GM19240 (cell line): ENCODE measurements at regions not wholly inside any gene's neighbourhood (a gene's known extent, or its start where the extent isn't known, plus 50 kb on each side); places are given as distances from the start of the nearest gene placed in this dataset.

ENCODE experiments used
- DNase-seq: peaks from one replicate; pipeline ENCODE4 v3.0.0; 2011; ENCODE audit warnings: low spot score; ENCODE audit not compliant: insufficient read length

DNA sequence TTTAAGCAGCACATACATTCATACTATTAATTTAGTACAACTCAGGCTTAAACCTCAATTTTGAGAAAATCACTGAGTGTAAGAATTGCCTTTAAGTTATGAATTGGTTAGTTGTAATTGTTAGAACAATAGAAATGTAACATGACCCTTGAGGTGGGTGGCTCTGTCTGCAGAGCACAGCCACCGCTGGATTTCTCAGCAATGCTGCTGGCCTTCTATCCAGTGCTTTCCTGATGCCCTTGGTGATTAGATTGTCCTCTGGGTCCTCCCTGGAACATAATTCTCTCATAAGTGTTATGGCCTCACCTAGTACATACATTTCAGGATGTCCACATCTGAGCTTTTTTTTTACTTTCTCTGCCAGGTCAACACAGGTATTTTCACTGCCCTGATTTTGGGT lies 213.2 kb downstream of the SLC7A11 start:
- DNase-seq: no peak

GRCh38 chr4:138021139-138021830 lies 220.9 kb downstream of the SLC7A11 start:
- DNase-seq: no peak

DNA sequence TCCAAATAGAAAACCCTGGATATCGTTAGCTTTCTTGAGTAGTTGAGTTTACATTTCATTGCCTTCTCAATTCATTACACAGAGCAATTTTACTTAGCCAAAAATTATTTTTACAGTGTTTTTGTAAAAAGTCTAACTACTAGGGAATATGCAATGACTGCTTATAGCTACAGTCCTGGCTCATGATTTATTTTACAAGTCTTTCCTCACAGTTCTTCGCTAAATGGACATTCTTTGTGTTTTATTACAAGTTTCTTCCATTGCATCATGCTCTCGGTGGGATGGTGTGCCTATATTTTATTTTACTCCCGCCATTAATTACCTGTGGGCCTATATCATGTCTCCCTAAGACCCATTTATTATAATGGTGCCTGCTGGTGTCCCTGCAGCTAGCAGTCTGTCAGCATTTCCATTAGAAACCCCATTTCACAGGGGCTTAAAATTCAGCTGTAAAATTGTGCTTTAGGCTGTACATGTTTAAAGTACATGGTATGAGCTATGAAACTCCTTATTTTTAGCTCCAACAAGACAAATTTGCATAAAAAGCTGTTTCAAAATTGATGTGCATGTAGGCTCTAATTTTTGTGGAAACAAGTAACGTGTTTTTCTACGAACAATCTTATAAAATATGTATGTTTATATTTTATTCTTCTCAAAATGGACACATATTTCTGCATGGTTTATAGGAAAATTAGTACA lies 227.4 kb downstream of the SLC7A11 start:
- DNase-seq: no peak

DNA sequence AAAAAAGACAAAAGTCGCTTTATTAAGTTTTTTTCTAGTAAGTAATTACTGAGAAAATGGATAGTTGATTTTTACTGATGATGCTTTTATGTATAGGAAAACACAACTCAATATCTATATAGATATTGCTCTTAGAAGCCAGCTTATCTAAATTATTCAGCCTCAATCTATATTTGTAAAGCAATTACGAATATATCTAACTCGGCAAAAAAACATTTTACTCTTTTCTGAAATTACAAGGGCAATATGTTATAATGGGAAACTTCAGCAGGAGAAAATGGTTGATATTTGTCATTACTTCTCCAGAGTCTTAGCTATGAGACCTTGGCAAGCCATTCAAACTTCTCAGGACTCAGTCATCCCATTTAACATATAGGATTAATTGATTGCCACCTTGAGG lies 228.5 kb downstream of the SLC7A11 start:
- DNase-seq: no peak

GRCh38 chr4:138010639-138011038 lies 231.5 kb downstream of the SLC7A11 start:
- no peak for DNase-seq

DNA sequence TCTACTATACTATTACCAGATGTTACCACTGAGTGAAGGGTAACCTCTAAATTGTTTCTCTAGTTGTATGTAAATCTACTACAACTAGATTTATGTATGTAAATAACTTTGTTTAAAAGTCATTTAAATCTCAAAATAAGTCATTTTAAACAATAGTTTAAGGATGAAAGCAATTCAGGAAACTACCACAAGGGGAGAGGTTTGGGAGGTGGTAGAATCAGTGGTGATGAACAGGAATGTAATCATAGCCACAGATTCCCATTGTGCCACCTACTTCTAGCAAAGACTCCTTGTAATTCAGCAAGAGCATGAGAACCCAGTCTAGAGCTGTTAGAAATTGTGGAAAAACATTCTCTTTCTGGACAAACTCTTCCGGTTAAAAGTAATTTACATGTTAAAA lies 234.6 kb downstream of the SLC7A11 start:
- no peak for DNase-seq

DNA sequence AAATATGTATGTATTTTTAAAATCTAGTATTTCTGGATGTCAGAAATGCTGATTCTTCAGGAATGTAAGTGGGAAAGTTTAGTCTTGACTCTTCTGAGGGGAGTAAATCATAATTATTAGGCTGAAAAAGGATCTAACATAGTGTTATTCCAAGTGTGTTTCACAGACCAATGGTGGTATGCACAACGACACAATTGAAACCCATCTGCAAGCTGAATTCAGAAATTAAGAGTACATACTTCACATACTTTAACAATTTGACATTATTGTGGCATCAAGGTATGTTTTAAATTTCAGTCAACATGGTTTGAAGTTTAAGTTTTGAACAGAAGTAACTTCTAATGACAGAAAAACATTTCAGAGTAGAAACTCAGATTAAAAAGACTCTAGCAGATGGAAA lies 236.7 kb downstream of the SLC7A11 start:
- DNase-seq: no peak

- no peak for DNase-seq
Measured at GRCh38 chr4:138003248-138003647, 238.9 kb downstream of the SLC7A11 start.

GRCh38 chr4:137998666-137999429 lies 243.3 kb downstream of the SLC7A11 start:
- DNase-seq: no peak

DNA sequence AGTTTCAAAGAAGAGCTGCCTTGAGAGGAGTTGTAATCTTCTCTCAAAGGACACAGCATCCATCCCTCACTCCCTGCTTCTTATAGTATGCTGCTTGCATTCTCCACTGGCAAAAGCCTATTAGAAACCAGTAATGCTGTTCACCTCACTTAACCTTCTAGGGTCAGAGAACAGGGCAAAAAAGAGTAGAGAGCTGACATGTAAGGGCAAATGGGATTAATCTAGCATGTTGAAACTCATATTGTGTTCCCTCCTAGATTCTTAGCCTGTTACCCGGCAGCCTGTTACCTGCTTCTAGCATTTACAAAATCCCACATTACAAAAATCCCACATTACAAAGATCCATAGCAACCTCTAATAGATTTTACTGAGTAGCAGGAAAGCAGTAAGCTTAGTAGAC lies 244.7 kb downstream of the SLC7A11 start:
- DNase-seq: no peak

- no peak for DNase-seq
Measured at GRCh38 chr4:137994853-137995252, 247.3 kb downstream of the SLC7A11 start.

DNA sequence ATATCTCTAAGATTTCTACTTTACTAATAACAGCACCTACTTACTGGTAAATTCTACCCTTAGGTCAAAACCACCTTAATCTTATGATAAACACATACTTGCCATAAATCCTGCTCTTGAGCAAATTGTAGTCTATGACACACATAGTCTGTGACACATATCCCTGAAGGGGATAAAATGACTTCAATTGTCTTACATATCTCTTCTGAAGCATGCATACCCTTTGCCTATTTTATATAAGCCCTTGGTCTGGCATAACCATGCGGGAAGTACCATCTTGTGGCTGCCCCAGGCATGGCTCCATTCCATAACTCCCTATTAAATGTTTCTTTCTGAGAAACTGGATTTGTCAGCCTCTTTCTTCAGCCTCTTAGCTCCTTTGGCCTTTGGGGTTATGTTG lies 248.9 kb downstream of the SLC7A11 start:
- no peak for DNase-seq

GRCh38 chr4:137981277-137981676 lies 260.9 kb downstream of the SLC7A11 start:
- DNase-seq: no peak

- no peak for DNase-seq
Measured at GRCh38 chr4:137980641-137981040, 261.5 kb downstream of the SLC7A11 start.

DNA sequence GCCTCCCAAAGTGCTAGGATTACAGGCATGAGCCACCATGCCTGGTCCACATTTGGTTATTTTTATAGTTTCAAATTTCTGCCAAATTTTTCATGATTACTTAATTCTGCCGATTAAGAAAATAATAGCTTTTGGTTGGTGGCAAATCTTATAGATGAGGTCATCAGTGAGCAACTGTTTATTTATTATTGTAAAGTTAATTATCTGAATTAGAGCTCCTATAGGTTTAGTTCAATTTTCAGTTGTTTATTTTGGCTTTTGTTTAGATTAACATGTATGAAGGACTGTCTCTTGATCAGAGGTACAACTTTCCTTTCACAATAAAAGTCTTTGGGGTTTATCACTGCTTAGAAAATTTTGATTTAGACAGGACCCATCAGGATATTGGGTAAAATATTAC lies 262.2 kb downstream of the SLC7A11 start:
- no peak for DNase-seq

DNA sequence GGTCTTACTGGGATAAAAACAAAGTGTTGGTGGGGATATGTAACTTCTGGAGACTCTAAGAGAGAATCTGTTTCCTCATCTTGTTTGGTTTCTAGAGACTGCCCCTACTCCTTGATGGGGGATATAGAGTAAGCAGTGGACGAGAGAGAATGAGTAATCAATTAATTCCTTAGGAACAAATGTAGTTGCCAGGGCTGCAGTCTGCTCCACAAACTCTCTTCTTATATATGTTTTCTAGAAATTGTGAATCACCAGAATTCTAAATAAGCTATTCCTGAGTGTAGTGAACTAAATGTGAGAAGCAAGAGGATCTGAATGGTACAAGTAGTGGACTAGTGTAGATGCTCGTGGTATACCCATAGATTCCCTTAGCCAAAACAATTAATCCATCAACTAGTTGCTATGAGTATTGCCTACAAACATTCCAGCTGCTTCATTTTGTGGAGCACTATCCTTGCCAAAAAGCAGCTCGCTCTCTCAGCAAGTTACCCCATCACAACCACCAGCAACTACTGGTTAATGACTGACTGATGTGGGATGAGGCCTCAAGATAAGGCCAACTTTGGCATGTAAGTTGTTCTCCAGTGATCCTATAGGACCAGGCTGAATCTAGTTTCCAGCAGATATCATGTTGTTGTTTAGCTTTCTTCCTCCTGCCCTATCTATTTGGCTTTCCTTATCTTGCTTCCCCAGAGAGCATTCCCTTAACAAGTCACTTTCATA lies 273.0 kb downstream of the SLC7A11 start:
- no peak for DNase-seq

GRCh38 chr4:137967480-137968190 lies 274.5 kb downstream of the SLC7A11 start:
- no peak for DNase-seq

GRCh38 chr4:137966504-137966903 lies 275.6 kb downstream of the SLC7A11 start:
- no peak for DNase-seq

DNA sequence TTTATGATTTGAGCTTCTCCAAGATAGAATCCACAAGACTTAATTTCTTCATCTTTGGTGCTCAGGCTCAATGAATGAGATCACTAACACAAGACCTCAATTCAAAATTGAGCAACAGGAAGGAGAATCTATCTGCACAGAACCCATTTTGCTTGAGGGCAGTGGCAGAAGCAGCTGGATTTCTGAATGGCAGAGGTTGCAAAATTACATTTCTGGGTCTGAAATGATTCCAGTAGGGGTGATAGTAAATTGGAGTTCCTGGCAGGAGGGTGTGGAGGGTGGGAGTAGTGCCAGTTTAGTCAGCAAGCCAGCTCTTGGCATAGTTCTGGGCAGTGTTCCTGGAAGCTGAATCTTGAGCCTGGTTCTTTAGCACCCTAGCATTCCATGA lies 281.1 kb downstream of the SLC7A11 start:
- DNase-seq: no peak

DNA sequence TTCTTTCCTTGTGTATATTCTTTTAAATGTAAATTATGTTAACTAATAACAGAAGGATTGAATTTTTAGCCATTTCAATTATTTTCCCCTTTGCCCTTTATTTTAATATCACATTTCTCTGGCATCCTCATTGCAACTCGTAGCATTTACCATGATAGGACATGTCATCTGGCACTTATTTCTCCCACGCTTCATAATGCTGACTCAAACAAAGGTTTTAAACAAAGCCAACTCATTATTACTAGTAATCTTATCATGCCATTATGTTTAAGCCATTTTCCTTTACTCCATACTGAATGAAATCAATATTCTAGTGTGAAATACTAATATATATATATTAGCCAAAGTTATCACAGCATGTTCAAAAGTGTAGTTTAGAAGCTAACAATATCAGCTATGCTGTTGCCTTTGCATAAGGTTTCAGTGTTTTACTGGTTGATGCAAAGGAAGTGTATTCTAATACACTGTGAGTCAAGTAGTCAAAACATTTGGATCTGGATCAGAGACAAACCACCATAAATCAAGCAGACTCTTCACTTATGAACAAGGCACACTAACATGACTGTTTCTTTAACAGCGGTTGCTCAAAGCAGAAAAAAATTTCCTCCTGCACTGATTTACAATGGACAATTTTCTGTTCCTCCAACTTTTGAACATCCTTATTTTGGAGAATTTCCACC lies 281.6 kb downstream of the SLC7A11 start:
- DNase-seq: no peak

GRCh38 chr4:137957806-137958205 lies 284.3 kb downstream of the SLC7A11 start:
- DNase-seq: no peak
